GM12865 (cell line): ENCODE measurements at regions not wholly inside any gene's neighbourhood (a gene's known extent, or its start where the extent isn't known, plus 50 kb on each side); places are given as distances from the start of the nearest gene placed in this dataset.
A peak's percentile ranks its signal among the peaks of the same experiment; 100 is the strongest.

Source experiments
- DNase-seq: peaks from one replicate; pipeline ENCODE4 v3.0.0; 2010; ENCODE audit warnings: low read depth
- H3K4me3 ChIP-seq: 2 replicates; pipeline ENCODE4 v1.5.1; 2011; ENCODE audit warnings: mild to moderate bottlenecking, low read depth, low read length, control low read depth
- TF ChIP-seq, protein P1 (sequence below): IDR thresholded peaks from 2 replicates; pipeline ENCODE4 v1.5.1; 2011; ENCODE audit warnings: low read length, control low read depth, low read depth, inconsistent platforms; ENCODE audit not compliant: insufficient read depth; ENCODE audit errors: missing control alignments

DNA sequence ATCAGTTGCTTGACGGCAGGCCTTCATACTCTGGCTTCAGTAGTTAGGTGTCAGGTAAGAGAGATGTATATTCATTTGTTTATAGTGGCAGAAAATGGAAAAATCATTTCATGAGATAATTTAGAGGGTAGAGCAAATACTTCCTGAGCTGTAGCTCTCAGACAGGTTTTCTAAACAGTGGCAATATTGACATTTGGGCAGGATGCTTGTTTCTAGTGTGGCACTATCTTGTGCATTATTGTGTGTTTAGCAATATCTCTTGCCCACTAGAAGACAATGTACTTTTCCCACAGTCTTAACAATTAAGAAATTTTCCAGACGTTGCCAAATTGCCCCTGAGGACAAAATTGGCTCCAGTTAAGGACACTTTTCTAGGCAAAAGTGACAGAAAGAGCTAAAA lies 1143.1 kb downstream of the PLA2G4A start:
- no peak overlapping the region for H3K4me3 ChIP-seq
- no peak for DNase-seq
- TF ChIP-seq, protein P1, sequence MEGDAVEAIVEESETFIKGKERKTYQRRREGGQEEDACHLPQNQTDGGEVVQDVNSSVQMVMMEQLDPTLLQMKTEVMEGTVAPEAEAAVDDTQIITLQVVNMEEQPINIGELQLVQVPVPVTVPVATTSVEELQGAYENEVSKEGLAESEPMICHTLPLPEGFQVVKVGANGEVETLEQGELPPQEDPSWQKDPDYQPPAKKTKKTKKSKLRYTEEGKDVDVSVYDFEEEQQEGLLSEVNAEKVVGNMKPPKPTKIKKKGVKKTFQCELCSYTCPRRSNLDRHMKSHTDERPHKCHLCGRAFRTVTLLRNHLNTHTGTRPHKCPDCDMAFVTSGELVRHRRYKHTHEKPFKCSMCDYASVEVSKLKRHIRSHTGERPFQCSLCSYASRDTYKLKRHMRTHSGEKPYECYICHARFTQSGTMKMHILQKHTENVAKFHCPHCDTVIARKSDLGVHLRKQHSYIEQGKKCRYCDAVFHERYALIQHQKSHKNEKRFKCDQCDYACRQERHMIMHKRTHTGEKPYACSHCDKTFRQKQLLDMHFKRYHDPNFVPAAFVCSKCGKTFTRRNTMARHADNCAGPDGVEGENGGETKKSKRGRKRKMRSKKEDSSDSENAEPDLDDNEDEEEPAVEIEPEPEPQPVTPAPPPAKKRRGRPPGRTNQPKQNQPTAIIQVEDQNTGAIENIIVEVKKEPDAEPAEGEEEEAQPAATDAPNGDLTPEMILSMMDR, result no peak

DNA sequence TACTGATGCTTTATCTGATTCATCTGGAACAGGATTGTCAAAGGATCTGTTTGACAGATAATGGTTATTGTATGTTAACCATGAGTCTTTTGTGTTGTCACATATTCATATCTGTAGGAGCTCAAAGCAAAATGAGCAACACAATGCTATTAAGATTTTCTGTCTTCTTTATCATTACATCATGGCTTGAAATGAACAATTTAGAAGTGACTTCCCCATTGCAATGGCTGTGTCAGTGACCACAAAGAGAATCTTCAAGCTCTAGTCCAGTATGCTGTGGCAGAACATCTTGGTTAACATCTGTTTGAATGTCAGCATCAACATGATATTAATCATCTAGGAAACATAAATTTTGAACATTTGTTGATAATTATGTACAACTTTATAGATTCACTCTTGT lies 1148.5 kb downstream of the PLA2G4A start:
- TF ChIP-seq, protein P1, result no peak
- no peak for DNase-seq
- H3K4me3 ChIP-seq, result no peak overlapping the region

DNA sequence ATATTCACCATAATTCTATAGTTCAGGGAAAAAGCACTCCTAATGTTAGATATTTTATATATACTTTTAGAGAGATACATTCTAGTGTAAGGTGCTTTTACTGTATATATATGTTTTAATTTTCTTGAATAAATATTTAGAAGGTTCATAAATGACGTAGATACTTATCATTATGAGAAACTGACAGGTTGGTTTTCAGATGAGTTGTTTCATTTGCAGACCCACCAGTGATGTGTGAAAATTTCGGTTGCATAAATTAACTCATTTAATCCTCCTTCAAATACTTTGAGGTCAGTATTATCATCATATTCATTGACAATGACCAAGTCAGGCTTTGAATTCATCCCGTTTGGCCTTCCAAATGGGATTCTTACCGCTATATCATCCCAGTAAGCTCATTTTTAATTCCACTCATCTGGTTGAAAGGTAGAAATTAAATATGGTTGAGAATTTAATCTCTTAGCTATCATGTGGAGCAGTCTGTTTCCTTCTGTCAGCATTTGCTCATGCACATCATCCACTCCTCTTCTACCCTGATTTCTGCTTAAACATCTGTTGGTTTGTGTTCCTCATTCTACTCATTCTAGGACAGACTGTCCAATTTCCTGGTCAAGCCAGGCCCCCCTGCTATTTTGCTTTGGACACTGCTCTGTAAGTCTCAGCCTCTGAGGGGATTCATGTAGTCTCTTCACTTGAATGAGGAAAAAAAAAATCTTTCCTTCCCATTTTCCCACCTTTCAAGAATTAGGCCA lies 1156.6 kb downstream of the PLA2G4A start:
- no peak overlapping the region for H3K4me3 ChIP-seq
- TF ChIP-seq, protein P1, result no peak
- DNase-seq, result peak; percentile 49

DNA sequence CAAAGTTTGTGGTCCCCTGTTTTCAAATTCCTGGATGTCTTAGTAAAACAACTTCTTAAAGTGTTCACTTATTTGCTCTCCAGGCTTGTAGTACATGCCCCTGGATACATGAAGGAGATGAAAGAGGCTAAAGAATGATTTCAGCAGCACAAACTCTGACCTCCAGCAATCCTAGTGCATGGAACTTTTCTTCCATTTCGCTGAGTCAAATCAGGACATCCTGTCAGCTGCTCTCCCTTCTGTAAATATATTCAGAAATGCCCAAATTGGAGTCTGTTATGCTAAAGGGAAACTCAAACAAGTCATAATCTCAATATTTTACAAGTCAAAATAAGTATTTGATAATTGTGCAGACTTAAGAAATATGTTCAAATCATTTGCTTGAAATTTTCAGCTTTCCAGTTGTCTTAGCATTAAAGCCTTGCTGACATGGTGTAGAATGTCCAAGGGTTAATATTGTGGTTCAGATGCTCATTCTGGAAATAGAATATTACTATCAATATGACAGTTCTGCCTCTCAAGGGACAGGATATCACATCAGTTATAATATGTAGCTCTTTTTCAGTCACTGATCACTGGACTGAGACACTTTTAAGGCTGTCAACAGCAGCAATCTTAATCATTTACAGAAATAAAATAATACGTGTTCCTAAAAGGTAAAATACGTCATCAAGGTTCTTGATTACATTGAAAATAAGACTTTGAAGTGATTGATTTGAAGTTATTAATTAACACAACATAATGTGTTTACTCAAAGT lies 1157.3 kb downstream of the PLA2G4A start:
- no peak overlapping the region for H3K4me3 ChIP-seq
- DNase-seq, result peak; percentile 64
- TF ChIP-seq, protein P1, result no peak

DNA sequence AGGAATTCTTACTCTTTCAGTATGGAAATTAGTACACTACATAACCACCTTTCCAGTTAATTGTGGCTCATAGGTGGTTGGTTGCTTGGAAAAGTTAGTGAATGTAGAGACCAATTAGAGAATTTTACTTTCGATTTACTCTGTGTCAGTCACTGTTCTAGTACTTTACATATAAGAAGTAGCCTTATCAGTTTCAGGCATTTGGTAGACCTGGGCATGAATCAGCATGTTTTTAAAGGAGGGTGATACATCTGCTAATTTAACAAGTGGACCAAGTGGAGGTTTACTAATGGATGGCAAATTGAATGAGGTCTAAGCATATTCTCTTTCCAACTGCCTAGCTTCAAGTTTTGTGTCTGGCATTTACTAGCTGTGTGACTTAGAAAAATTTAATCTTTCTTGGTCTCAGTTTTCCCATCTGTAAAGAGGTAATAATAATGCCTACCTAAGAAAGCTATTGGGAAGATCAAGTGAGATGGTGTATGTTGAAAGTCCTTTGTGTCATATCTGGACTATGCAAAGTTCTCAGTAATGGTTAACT lies 1158.6 kb downstream of the PLA2G4A start:
- TF ChIP-seq, protein P1, result no peak
- peak; percentile 32 for DNase-seq
- H3K4me3 ChIP-seq, result no peak overlapping the region

DNA sequence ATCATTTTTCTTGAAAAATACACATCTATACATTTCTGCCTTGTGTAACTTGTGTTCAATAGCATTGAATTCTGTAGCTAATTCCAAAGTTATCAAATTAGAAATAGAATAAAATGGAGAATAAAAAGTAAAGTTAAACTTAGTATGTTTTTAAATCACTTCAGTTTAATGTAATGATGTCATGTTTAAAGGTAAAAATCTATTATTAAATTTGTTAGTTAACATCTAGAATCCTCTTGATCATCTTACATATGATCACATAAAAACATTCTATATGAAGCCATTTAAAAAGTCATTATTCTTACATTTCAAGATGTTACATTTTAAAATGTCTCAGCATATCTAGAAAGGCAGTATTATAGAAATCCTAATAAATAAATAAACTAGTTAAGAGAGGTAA lies 1163.2 kb downstream of the PLA2G4A start:
- no peak overlapping the region for H3K4me3 ChIP-seq
- no peak for DNase-seq
- TF ChIP-seq, protein P1, result no peak

DNA sequence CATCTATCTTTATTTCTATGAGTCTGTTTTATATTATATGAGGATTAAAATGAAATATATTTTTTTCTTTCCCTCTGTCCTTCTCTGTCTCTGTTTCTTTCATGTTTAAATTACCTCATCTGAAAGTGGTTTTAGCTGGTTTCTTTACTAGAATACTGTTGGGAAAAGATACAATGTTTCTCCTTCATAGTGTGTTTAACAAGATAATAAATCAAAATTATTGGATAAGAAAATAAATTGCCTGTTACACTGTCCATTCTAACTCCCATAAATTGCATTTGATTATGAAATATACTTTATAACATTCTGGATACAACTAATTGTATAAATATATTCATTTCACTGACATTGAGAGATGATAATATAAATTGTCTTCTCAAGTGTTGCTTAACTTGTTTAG lies 1168.0 kb downstream of the PLA2G4A start:
- TF ChIP-seq, protein P1, result no peak
- no peak for DNase-seq
- no peak overlapping the region for H3K4me3 ChIP-seq
